GM12892 (cell line): ENCODE measurements at regions not wholly inside any gene's neighbourhood (a gene's known extent, or its start where the extent isn't known, plus 50 kb on each side); places are given as distances from the start of the nearest gene placed in this dataset.
A peak's percentile ranks its signal among the peaks of the same experiment; 100 is the strongest.

Experiments
- DNase-seq: peaks from one replicate; pipeline ENCODE4 v3.0.0; 2011; ENCODE audit not compliant: insufficient read length
- FAIRE-seq: peaks from 2 replicates; lab custom pipeline; 2011; peaks lifted over from hg19 to GRCh38; lab: Jason Lieb, UNC
- POLR2A ChIP-seq: IDR thresholded peaks from 2 replicates; pipeline ENCODE4 v1.6.1; 2011; ENCODE audit warnings: low read depth, low read length, control low read depth
- POLR2AphosphoS5 ChIP-seq: IDR thresholded peaks from 2 replicates; pipeline ENCODE4 v1.6.1; 2011; ENCODE audit warnings: low read depth, low read length, control low read depth
- TAF1 ChIP-seq: IDR thresholded peaks from 2 replicates; pipeline ENCODE4 v1.6.1; 2011; ENCODE audit warnings: low read depth, mild to moderate bottlenecking, control low read depth, low read length, borderline replicate concordance

GRCh38 chr14:76957224-76957891 lies 71.2 kb downstream of the IRF2BPL start:
- DNase-seq, result no peak
- no peak for FAIRE-seq
- TF ChIP-seq TAF1, result 0 out of 2 replicates have a peak, but pooled peaks have one; percentile 17
- 0 out of 2 replicates have a peak, but pooled peaks have one; percentile 30 for TF ChIP-seq POLR2A
- TF ChIP-seq POLR2AphosphoS5, result 0 out of 2 replicates have a peak, but pooled peaks have one; percentile 32

GRCh38 chr14:76956316-76957090 lies 72.0 kb downstream of the IRF2BPL start:
- peak; percentile 83 for FAIRE-seq
- peak; percentile 69 for TF ChIP-seq TAF1
- TF ChIP-seq POLR2AphosphoS5, result peak; percentile 47; the same call in 1 of the 2 replicates
- TF ChIP-seq POLR2A, result peak; percentile 74

GRCh38 chr14:76955575-76956315 lies 72.8 kb downstream of the IRF2BPL start:
- FAIRE-seq (peak; percentile 78), DNase-seq (no peak)
- TF ChIP-seq POLR2AphosphoS5 (peak; percentile 60; the same call in 1 of the 2 replicates), POLR2A (0 out of 2 replicates have a peak, but pooled peaks have one; percentile 13), TAF1 (no peak)

More at GRCh38 chr14:76956316-76957090, 72.0 kb downstream of the IRF2BPL start:
- no peak for DNase-seq

GRCh38 chr14:76954394-76955190 lies 73.9 kb downstream of the IRF2BPL start:
- no peak for FAIRE-seq
- TF ChIP-seq POLR2A, result no peak
- no peak for TF ChIP-seq TAF1
- TF ChIP-seq POLR2AphosphoS5, result no peak
- no peak for DNase-seq

GRCh38 chr14:76953311-76953945 lies 75.1 kb downstream of the IRF2BPL start:
- peak; percentile 5 for FAIRE-seq

GRCh38 chr14:76951166-76951565 lies 77.3 kb downstream of the IRF2BPL start:
- no peak for FAIRE-seq

More at GRCh38 chr14:76953311-76953945, 75.1 kb downstream of the IRF2BPL start:
- no peak for DNase-seq
- TF ChIP-seq POLR2AphosphoS5 (no peak), POLR2A (no peak), TAF1 (no peak)

GRCh38 chr14:76950055-76951020 lies 78.2 kb downstream of the IRF2BPL start:
- TF ChIP-seq POLR2A (no peak), POLR2AphosphoS5 (no peak)
- FAIRE-seq, result no peak

More at GRCh38 chr14:76951166-76951565, 77.3 kb downstream of the IRF2BPL start:
- TF ChIP-seq POLR2A (no peak), TAF1 (no peak), POLR2AphosphoS5 (no peak)
- DNase-seq, result no peak

GRCh38 chr14:76948976-76949375 lies 79.5 kb downstream of the IRF2BPL start:
- DNase-seq (no peak), FAIRE-seq (no peak)
- TF ChIP-seq POLR2A (no peak), POLR2AphosphoS5 (no peak), TAF1 (no peak)

More at GRCh38 chr14:76950055-76951020, 78.2 kb downstream of the IRF2BPL start:
- DNase-seq, result no peak

- FAIRE-seq, result no peak
- no peak for TF ChIP-seq POLR2A
- TF ChIP-seq TAF1, result no peak
- no peak for TF ChIP-seq POLR2AphosphoS5
- no peak for DNase-seq
Observed at GRCh38 chr14:76948213-76948947, 80.1 kb downstream of the IRF2BPL start.
